ENCODE measurements at regions not wholly inside any gene's neighbourhood (a gene's known extent, or its start where the extent isn't known, plus 50 kb on each side); places are given as distances from the start of the nearest gene placed in this dataset.
A peak's percentile ranks its signal among the peaks of the same experiment; 100 is the strongest.

DNA sequence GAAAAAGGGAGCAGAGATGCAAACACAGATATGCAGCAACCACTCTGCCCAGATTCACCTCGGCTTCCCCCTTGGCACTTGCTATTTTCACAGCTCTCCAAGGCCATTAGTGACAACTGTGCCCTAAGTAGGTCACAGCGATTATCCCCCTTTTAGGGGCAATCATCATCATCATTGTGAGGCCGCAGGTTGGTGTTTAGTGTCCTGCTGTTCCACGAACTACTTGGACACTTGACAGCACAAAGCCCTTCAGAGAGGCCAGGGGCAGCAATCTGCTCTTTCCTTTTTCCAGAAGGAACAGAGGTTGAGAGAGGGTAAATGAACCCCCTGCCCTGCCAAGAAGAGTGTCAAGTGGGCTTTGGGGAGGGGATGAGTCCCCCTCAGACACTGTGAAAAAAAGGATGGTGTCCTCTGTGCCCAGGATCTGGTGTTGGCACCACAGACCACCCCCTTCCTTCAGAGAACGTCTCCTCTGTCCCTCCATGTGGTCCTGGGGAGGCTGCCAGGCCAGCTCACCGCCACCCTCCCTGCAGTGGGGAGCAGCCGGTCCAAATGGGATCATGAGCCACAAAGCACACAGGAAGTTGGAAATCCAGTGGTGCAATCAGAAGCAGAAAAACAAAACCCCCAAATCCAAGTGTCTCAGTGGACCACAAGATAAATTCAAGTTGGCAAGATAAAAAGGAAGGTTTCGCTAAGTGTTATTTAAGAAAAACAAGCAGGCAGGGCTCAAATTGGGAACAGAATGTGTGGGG, 78.4 kb upstream of the MED9 start:
- no peak for DNase-seq (ENCODE audit: low read depth in 3 of 3, low spot score in 1 of 3)

DNA sequence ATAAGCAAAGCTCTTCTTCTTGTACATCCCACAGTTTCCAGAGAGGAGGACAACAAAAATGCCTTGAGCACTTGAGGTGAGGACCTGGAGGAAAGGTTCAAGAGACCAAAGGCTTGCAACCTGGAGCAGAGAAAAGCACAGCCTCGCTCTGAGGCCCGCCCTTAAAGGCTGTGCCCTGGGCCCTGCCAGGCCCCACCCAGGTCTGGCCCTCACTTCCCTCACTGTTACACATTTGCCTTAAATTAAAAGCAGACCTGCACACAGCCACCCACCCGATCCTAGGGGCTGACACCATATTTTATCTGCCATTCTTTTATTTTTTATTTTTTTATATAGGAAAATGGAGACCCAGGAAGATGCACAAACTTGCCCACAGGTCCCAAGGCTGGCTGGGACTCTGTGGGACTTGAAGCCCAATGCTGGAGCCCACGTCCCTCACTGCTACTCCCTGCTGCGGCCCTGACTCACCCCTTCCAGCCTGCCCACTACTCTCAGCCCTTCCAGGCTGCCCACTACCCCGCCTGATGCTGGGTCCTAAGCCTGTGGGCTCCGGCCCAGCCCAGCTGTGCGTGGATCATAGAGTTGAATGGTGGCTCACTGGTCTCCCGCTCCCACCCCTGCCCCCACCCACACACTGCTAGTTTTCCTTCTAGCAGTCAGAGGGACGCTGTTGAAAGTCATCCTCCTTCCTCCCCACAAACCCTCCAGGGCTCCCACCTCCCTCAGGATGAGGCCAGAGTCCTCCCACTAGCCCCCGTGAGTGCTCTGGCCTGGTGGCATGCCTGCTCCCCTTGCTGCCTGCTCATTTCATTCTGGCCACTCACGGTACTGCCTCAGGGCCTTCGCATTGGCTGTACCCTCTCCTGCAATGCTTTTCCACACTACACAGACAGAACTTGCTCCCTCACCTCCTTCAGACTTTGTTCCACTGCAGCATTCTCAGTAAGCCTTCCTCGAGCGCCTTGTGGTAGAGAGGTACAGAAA, 77.6 kb upstream of the MED9 start:
- DNase-seq (ENCODE audit: low read depth in 3 of 3, low spot score in 1 of 3): no peak

DNA sequence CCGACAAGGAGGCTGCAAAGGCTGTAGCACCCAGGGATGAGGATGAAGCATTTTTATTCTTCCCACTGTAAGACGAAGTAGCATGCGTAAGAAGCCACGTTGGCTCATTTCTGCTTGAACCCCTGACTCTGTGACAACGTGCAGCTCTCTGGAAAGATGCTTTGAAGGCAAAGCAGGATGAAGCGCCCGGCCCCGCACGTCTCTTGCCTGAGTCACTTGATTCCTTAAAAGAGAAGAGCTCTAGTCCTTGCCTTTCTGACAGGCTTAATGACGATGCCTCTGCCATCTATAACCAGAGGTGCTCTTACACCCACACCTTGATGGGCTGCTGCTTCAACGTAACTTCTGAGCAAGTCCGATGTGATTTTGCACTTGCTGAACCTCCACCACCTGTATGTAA, 76.7 kb upstream of the MED9 start:
- no peak for DNase-seq (ENCODE audit: low read depth in 3 of 3, low spot score in 1 of 3)

DNA sequence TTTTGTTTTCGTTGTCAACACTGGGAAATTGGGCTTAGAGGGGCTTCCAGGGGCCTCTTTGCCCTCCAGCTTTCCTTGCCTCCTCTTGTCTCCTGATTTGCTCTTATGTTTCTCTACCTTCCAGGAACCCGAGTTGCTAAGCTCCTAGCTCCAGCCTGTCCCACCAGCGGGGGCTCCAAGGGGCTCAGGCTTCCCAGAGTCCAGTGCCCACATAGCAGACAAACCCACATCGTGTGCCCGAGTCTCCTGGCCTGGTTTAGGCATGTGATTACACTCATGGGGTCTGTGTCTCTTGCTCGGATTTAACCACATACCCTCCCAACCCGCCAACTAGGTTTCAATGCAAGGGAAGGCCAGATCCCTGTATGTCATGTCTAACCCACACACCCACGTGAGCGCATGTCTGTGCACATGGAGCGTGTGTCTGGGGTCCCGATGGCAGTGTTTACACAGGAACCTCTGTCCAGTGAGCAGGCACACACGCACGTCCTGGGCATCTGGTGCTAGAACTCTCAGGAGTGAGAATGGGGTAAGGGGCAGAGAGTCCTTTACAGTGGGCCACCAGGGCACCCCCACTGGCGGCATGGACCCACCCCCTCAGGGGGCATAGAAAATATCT, 76.1 kb upstream of the MED9 start:
- no peak for DNase-seq (ENCODE audit: low read depth in 3 of 3, low spot score in 1 of 3)

DNA sequence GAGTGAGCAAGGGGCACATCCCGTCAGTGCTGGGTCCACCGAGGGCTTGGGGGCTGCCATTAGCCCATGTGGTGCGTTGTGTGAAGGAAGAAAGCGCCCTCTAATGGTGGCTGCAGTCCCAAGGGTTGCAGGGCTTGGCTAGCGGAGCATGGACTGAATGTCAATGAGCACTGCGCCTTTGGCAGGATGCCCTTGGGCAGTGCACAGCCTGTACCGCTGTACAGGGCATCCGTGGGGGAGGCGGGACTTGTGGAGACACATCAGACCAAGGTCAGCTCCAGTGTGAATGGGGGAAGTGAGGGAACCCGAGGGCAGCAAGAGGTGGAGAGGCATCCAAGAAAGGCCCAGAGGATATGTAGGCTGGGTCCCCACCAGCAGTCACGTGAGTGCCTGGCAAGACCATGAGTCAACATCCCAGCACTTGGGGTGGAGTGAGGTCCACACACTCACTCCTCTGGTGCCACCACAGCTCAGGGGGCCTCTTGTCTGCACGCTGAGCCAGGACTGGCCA, 75.5 kb upstream of the MED9 start:
- DNase-seq (ENCODE audit: low read depth in 3 of 3, low spot score in 1 of 3): no peak

DNA sequence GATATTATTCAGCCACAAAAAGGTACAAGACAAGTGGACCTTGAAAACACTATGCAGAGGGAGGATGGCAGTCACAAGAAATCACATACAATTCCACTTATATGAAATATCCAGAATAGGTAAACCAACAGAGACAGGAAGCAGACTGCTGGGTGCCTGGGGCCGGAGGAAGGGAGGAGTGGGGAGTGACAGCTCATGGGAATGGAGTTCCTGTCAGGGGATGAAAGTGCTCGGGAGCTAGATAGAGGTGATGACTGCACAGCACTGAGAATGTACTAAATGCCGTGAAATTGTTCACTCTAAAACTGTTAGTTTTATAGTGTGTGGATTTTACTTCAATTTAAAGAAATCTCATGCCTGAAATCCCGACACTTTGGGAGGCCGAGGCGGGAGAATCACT, 74.2 kb upstream of the MED9 start:
- no peak for DNase-seq (ENCODE audit: low read depth in 3 of 3, low spot score in 1 of 3)

DNA sequence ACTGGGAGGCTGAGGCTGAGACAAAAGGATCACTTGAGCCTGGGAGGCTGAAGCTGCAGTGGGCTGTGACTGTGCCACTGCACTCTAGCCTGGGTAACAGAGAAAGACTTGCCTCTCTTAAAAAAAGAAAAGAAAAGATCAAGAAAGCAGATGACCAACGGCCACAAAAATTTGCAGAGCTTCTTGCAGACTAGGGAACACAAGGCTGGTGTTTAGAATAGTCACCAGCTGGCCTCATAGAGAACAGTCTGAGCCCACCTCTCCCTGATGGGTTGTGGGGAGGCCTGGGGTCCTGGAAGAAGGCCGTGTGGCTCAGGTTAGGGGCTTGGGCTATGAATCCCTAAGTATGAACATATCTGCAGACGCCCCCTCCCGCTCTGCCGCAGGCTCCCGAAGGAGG, 73.7 kb upstream of the MED9 start:
- DNase-seq (ENCODE audit: low read depth in 3 of 3, low spot score in 1 of 3): no peak

DNA sequence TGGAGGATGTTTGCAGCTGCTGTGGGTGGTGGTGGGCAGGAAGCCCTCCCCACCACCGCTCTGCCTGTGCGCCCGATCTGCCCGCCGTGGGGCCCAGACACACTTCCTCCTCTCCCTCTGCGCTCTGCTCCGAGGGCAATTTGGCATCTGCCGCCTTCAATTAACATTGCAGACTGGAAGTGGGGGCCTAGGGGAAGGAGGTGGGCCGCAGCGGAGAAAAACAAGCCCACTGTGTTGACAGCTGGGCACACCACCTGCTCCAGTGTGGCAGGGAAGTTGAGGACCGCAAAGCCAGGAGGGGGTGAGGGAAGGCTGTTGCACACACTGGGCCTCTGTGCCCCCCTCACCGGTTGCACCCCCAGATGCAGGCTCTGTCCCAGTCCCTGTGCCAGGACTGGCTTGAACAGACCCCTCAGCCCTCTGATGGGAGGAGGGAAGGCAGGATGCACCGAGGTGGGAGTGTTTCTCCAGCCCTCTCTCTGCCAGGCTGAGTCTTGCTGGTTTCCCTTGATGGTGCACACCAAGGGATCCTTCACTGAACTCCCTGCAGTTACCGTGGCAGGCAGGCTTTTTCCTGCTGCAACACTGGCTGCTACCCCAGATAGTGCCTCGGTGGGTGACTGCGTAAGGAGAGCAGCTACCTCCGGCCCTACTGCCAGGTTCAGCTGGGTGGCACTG, 72.8 kb upstream of the MED9 start:
- DNase-seq (ENCODE audit: low read depth in 3 of 3, low spot score in 1 of 3): peak in 2 of 3 donors; percentile 18 to 30

DNA sequence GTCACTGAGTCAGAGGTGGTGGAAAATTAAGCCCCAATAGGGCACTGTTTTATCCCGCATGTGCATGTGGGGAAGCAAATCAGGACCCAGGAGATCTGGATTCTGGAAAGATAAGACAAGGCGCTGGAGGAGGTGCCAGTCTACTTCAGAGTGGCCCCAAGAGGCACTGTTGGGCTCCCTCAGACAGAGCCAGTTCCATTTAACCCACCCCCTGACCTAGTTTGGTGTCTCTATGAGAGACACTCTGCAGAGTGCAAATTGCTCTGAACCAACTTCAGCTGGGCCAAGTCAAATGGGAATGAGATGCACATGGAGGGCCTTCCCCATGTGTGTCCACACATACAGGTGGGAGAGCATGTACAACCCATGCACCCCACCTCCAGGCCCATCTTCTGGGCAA, 71.1 kb upstream of the MED9 start:
- DNase-seq (ENCODE audit: low read depth in 3 of 3, low spot score in 1 of 3): no peak

DNA sequence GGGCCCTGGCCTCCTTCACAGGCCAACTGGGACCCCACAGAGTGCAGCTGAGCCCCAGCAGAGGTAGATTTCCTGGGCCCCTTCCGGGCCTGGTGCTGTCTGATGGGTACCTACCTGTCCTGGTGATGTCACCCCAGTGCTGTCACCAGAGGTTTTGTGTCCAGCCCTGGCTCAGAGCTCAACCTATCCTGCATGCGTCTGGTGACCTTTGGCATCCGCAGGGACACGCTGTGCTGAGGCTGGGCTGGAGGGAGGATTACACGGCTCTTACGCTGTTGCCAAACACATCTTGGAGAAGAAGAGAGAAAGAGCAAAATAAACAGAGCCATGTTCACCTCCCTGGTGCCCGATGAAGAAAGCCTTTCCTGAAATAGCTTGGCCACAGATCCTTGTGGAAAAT, 70.6 kb upstream of the MED9 start:
- no peak for DNase-seq (ENCODE audit: low read depth in 3 of 3, low spot score in 1 of 3)

DNA sequence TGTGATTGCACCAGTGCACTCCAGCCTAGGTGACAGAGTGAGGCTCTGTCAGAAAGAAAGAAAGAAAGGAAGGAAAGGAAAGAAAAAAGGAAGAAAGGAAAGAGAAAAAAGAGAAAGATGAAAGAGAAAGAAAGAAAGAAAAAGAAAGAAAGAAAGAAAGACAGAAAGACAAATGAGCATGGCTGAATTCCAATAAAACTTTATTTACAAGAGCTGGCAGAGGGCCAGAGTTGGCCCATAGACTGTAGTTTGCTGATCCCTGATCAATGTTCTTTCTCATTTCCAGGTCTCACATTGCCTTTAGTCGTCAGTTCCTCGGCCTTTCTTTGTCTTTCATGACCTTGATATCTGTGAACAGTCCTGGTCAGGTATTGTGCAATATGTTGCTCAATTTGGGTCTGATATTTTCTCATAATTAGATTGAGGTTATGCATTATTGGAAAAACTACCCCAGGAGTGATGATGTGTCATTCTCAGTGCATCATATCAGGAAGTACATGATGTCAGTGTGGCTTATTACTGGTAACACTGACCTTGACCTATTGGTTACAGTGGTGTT, 68.5 kb upstream of the MED9 start:
- DNase-seq (ENCODE audit: low read depth in 3 of 3, low spot score in 1 of 3): no peak

DNA sequence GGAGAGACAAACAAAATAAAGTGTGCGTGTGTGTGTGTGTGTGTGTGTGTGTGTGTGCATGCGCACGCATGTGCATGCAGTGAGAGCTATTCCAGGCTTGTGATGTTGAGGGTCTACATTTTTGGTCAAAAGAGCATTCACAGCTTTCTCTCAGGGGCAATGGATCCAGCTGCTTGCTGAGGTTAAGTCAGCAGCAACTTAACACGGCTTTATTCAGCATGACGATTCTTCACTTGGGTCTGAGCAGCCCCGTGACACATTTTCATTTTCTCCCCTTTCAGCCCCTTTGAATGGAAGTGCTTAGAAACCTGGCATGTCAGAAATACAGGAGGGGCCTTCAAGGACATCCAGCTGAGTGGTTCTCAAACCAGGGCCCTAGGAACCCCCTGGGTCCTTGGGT, 66.4 kb upstream of the MED9 start:
- DNase-seq (ENCODE audit: low read depth in 3 of 3, low spot score in 1 of 3): no peak

DNA sequence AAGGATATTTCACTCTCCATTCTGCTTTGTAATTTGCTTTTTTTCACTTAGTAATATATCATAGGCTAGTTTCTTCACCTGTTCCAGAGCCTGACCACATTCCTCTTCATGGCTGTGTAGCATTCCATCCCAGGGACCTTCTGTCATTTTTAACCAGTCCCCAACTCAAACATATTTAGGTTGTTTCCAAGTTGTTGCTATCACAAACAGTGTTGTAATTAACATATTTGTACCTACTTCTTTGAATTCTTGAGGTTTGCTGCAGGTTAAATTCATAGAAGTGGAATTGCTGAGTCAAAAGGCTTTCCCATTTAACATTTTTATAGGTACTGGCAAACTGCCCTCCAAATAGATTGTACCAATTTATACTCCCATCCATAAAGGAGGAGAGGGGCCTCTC, 65.1 kb upstream of the MED9 start:
- no peak for DNase-seq (ENCODE audit: low read depth in 3 of 3, low spot score in 1 of 3)

DNA sequence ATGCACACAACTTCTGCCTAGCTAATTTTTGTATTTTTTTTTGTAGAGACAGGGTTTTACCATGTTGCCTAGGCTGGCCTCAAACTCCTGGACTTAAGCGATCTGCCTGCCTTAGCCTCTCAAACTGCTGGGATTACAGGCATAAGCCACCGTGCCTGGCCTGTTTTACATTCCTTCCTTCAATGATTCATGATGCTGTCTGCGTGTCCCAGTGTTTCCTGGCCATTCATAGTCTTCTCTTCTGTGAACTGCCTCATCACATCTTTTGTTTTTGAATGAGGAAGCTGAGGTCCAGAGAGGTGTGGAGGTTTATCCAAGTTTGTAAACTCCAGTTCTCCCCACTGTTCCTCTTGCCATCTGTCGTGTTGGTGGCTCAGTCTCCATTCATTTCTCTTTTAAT, 64.5 kb upstream of the MED9 start:
- no peak for DNase-seq (ENCODE audit: low read depth in 3 of 3, low spot score in 1 of 3)

DNA sequence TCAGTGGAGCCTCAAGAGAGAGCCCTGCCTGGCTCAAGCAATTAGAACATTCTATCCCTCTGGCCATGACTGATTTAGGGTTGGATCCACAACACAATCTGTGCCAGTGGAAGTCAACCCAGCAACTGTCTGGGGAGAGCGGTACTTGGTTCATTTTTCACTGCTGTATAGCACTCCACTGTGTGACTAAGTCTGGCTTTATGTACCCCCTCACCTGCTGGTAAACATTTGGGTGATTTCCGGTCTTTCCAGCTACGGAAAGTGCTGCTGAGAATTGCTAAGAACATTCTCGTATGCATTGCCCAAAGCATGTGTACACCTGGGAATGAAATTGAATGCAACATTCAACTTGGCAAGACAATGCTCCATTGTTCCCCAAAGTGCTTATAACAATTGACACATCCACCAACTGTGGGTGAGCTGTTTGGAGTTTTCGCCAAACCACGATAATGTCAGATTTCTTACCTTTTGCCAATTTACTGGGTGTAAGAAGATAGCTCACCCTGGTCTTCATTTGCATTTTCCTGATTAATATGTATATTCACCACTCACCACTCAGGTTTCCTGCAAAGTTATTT, 63.5 kb upstream of the MED9 start:
- DNase-seq (ENCODE audit: low read depth in 3 of 3, low spot score in 1 of 3): no peak

DNA sequence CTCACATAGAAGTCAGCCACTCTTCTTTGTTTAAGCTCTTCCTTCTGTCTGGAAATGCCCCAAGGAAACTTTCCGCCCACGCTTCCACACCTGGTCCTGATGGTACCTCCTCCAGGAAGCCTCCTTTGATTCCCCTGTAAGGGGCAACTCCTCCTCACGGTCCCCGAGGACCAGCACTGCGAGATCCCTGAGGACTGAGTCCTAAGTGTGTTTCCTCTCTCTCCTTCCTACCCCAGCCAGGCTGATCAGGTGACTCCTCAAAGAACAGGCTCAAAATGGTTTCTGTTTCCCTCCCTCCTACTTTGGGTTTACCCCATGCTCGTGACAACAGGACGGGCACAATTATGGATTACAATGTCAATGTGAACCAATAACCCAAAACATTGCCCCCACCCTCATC, 63.0 kb upstream of the MED9 start:
- DNase-seq (ENCODE audit: low read depth in 3 of 3, low spot score in 1 of 3): no peak

DNA sequence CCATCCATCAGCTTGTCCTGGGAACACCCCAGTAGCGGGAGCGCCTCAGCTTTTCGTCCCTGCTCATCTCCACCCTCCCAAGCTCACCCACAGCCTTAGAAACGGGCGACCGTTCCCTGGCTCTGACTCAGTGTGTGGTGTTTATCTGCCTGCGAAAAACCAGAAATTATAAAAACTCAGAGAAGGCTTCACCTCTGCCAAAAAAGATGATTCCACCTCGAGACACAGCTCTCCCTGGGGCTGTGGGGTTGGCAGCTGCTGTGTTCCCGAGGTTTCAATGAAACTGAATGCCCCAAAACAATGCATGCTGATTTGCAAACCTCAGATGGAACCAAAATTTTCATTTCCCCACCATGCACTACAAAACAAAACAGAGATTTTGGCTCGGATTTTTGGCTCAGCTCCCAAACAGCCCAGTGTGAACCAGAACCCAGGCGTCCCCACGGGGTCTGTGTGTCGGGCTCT, 62.4 kb upstream of the MED9 start:
- DNase-seq (ENCODE audit: low read depth in 3 of 3, low spot score in 1 of 3): no peak

DNA sequence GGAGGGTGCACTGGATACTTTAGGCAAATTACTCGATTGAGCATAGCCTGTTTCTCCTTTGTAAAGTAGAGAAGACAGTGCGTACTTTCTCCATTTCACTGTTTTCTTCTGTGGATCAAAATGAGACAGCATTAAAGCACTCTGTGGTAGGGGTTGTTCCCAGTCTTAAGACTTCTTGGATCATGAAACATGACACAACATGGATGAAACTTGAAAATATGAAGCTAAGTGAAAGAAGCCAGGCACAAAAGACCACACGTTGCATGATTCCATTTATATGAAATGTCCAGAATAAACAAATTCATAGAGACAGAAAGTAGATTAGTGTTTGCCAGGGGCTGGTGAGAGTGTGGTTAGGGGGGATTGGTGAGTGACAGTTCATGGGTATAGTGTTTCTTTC, 61.8 kb upstream of the MED9 start:
- DNase-seq (ENCODE audit: low read depth in 3 of 3, low spot score in 1 of 3): no peak

DNA sequence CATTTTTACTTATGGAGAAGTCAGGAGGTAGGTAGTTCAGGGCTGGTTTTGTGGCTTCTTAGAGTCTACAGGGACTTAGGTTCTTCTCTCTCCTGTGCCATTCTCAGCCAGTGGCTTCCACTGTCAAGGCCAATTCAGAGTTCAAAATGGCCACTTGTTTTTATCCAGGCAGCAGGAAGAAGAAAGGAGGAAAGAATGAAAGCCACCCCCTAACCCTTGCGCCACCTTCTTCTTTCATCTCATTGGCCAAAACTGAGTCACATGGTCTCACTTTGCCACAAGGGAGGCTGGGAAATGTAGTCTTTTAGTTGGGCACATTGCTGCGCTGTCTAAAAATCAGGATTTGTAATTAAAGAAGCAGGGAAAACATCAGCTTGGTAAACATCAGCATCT, 60.8 kb upstream of the MED9 start:
- no peak for DNase-seq (ENCODE audit: low read depth in 3 of 3, low spot score in 1 of 3)
